Testis (tissue), 2 donors: ENCODE measurements at regions not wholly inside any gene's neighbourhood (a gene's known extent, or its start where the extent isn't known, plus 50 kb on each side); places are given as distances from the start of the nearest gene placed in this dataset.

Experiments used
- CTCF ChIP-seq, 3 experiments: fragments of 450-650 bp in 2 of 3; fragments of 200-600 bp in 1 of 3; sonication (generic) in 1 of 3; IDR thresholded peaks; one replicate each; pipeline ENCODE4 v1.5.1; 2016 to 2019; ENCODE audit warnings: antibody characterized with exemption in 3 of 3, mild to moderate bottlenecking in 2 of 3, moderate library complexity in 1 of 3
- POLR2A ChIP-seq: fragments of 450-650 bp; IDR thresholded peaks from one replicate; pipeline ENCODE4 v1.6.1; 2017; ENCODE audit warnings: antibody characterized with exemption, mild to moderate bottlenecking, moderate library complexity

- no peak for TF ChIP-seq CTCF (IDR thresholded peaks at IDR 0.05)
- no peak for TF ChIP-seq POLR2A
Observed at GRCh38 chr5:104431002-104431620, 868.5 kb upstream of the NUDT12 start.
